K562 (cell line): ENCODE measurements at regions not wholly inside any gene's neighbourhood (a gene's known extent, or its start where the extent isn't known, plus 50 kb on each side); places are given as distances from the start of the nearest gene placed in this dataset.
"Not testable (repeated sequence)": the region's sequence is repeated elsewhere in the genome, so short reads cannot be mapped to it uniquely, and the experiment has no call there.

Experiments
- ATAC-seq: fragments of 200-7000 bp; cut with Tn5 transposase; 3 replicates; pipeline ENCODE4 v1.9.1; 2020; ENCODE audit warnings: moderate library complexity
- BruUV-seq: library from RNA; stranded (reverse); fragments of 400-500 nt; replicated peaks from 2 replicates; lab custom pipeline; 2021; lab: Mats Ljungman, UMichigan
- CTCF ChIA-PET: fragments of 300-600 bp; formaldehyde crosslinking; extraction: SDS; loops from one replicate; lab custom pipeline; 2021; ENCODE audit warnings: low intra/inter-chr PET ratio; lab: Yijun Ruan, JAX
- POLR2A ChIA-PET: fragments of 300-600, 350-650 bp; sonication (Branson Sonifier 250); formaldehyde crosslinking; extraction: SDS; loops from one replicate; lab custom pipeline; 2021; ENCODE audit warnings: antibody characterized with exemption, inconsistent platforms; lab: Yijun Ruan, JAX
- DNase-seq, 4 experiments: peaks; one replicate each; pipeline versions ENCODE4 v3.0.0 to v3.0.0-alpha.2; 2011 to 2018; ENCODE audit warnings: low spot score in 3 of 4, mixed read lengths in 3 of 4; ENCODE audit errors: extremely low read depth in 1 of 4
- FAIRE-seq: peaks from 2 replicates; lab custom pipeline; 2011; peaks lifted over from hg19 to GRCh38; lab: Jason Lieb, UNC
- H2AFZ ChIP-seq: 2 replicates; pipeline ENCODE4 v1.6.0; 2011; ENCODE audit warnings: low read depth, low read length, control low read depth, inconsistent platforms
- H3K27ac ChIP-seq: fragments of 200-600 bp; 3 replicates; pipeline ENCODE4 v1.8.0; 2011; ENCODE audit warnings: low read depth, mild to moderate bottlenecking, control low read depth, inconsistent platforms, low read length, moderate library complexity, mixed read lengths; ENCODE audit errors: extremely low read depth
- H3K27me3 ChIP-seq, 2 experiments: fragments of 300-600 bp in 1 of 2; 2 replicates in 1 of 2; 3 replicates in 1 of 2; pipeline versions ENCODE4 v1.6.0 to v1.8.0; 2011; ENCODE audit warnings: inconsistent platforms in 2 of 2, low read length in 2 of 2, mild to moderate bottlenecking in 1 of 2, mixed read lengths in 1 of 2, moderate library complexity in 1 of 2; ENCODE audit not compliant: control insufficient read depth in 2 of 2, insufficient read depth in 2 of 2
- H3K36me3 ChIP-seq: fragments of 300-600 bp; 3 replicates; pipeline ENCODE4 v1.8.0; 2011; ENCODE audit warnings: mild to moderate bottlenecking, low read length, inconsistent platforms; ENCODE audit not compliant: control insufficient read depth, insufficient read depth
- H3K4me1 ChIP-seq, 2 experiments: fragments of 200-600 bp in 1 of 2; replicated peaks in 1 of 2; 2 replicates in 1 of 2; 3 replicates in 1 of 2; pipeline versions ENCODE4 v1.5.1 to v1.8.0; 2011; ENCODE audit warnings: inconsistent platforms in 2 of 2, low read length in 2 of 2, mild to moderate bottlenecking in 1 of 2, mixed read lengths in 1 of 2, moderate library complexity in 1 of 2; ENCODE audit not compliant: control insufficient read depth in 2 of 2, insufficient read depth in 2 of 2
- H3K4me2 ChIP-seq: 2 replicates; pipeline ENCODE4 v1.6.1; 2011; ENCODE audit warnings: low read length, control low read depth, inconsistent platforms, mixed read lengths; ENCODE audit not compliant: insufficient read depth
- H3K4me3 ChIP-seq: fragments of 200-600 bp; sonication (generic), shearing (Covaris generic); 2 replicates; pipeline ENCODE4 v1.5.1; 2016; ENCODE audit warnings: control low read depth, inconsistent platforms
- H3K79me2 ChIP-seq: fragments of 200-600 bp; 3 replicates; pipeline ENCODE4 v1.8.0; 2011; ENCODE audit warnings: low read length, inconsistent platforms; ENCODE audit not compliant: control insufficient read depth, insufficient read depth
- H3K9ac ChIP-seq, 2 experiments: 2 replicates each; pipeline versions ENCODE4 v1.6.0 to v1.6.1; 2011; ENCODE audit warnings: low read depth in 2 of 2, low read length in 2 of 2, control low read depth in 1 of 2, inconsistent platforms in 1 of 2, mild to moderate bottlenecking in 1 of 2, mixed read lengths in 1 of 2; ENCODE audit not compliant: insufficient read depth in 1 of 2
- H3K9me1 ChIP-seq: one replicate; pipeline ENCODE4 v1.6.0; 2011; ENCODE audit warnings: inconsistent platforms, mild to moderate bottlenecking, low read length, moderate library complexity; ENCODE audit not compliant: control insufficient read depth, insufficient read depth
- H3K9me3 ChIP-seq: replicated peaks from 2 replicates; pipeline ENCODE4 v1.5.1; 2011; ENCODE audit warnings: low read depth, low read length, inconsistent platforms; ENCODE audit not compliant: control insufficient read depth, insufficient read depth
- H4K20me1 ChIP-seq: replicated peaks from 2 replicates; pipeline ENCODE4 v1.6.1; 2011; ENCODE audit warnings: low read length, inconsistent platforms, mixed read lengths; ENCODE audit not compliant: control insufficient read depth, insufficient read depth
- BACH1 ChIP-seq: fragments of 200-800 bp; sonication (Bioruptor generic); IDR thresholded peaks from 2 replicates; pipeline ENCODE4 v1.6.1; 2016; ENCODE audit warnings: missing genetic modification characterization, missing compliant biosample characterization
- CTCF ChIP-seq, 3 experiments: IDR thresholded peaks in 2 of 3; conservative IDR thresholded peaks in 1 of 3; 2 replicates each; pipeline ENCODE4 v1.5.1; 2011 to 2012; ENCODE audit warnings: low read length in 3 of 3, mild to moderate bottlenecking in 3 of 3, control low read depth in 2 of 3, improper control_type of control experiment in 1 of 3, inconsistent platforms in 1 of 3, low read depth in 1 of 3, mixed read lengths in 1 of 3, moderate library complexity in 1 of 3; ENCODE audit not compliant: insufficient read depth in 2 of 3
- PCBP2 ChIP-seq: fragments of 200-400 bp; formaldehyde crosslinking; IDR thresholded peaks from 2 replicates; pipeline ENCODE4 v1.6.1; 2018; ENCODE audit warnings: low read length, low read depth, mild to moderate bottlenecking, moderate library complexity; ENCODE audit not compliant: poor library complexity, severe bottlenecking
- RFX7 ChIP-seq: fragments of 250-450 bp; sonication (Bioruptor Pico); IDR thresholded peaks from 2 replicates; pipeline ENCODE4 v1.5.1; 2021; ENCODE audit warnings: mild to moderate bottlenecking
- XRCC4 ChIP-seq: IDR thresholded peaks from one replicate; pipeline ENCODE4 v1.6.1; 2011; ENCODE audit not compliant: insufficient read depth, insufficient read length; ENCODE audit errors: extremely low read depth
- WGBS: fragments of 100-300 bp; shearing (Covaris generic); methylation state at CpG from one replicate; pipeline ENCODE4 v1.1.6; 2016; ENCODE audit warnings: low coverage, mixed read lengths; ENCODE audit not compliant: insufficient coverage; ENCODE audit errors: missing lambda C conversion rate; 5-methylcytosine and 5-hydroxymethylcytosine counted together
- in situ Hi-C: fragments of 300-500 bp; cut with MboI; formaldehyde crosslinking; loops from 4 replicates; pipeline ENCODE4 v1.15.0; 2018; ENCODE audit warnings: inconsistent platforms, mixed read lengths
- intact Hi-C: fragments of 100-400 bp; cut with micrococcal nuclease; formaldehyde crosslinking; loops from 2 replicates; pipeline ENCODE4 v1.14.2; 2022

DNA sequence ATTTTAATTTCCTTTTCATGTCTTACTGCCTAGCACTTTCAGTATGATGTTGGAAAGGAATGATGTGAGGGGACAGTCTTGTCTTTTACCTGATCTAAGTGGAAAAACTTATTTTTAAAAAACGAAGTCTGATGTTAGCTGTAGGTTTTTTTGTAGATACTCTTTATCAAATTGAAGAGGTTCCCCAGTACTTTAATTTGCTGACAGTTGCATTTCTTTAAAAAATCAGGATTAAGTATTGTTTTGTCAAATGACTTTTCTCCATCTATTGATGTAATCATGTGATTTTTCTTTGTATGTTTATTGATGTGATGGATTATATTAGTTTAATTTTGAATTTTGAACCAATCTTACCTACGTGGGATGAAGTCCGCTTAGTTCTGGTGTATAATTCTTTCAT lies 568.4 kb upstream of the AGA start (continued):
- TF ChIP-seq CTCF (IDR thresholded peaks at IDR 0.05 in 2 of 3, conservative IDR thresholded peaks at IDR 0.05 in 1 of 3; ENCODE audit: insufficient read depth in 2 of 3, low read depth in 1 of 3, low read length in 3 of 3) (no peak), RFX7 (CRISPR knock-in tag) (no peak), PCBP2 (no peak), BACH1 (no peak), XRCC4 (no peak)

DNA sequence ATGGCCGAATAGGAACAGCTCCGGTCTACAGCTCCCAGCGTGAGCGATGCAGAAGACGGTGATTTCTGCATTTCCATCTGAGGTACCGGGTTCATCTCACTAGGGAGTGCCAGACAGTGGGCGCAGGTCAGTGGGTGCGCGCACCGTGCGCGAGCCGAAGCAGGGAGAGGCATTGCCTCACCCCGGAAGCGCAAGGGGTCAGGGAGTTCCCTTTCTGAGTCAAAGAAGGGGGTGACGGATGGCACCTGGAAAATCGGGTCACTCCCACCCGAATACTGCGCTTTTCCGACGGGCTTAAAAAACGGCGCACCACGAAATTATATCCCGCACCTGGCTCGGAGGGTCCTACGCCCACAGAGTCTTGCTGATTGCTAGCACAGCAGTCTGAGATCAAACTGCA lies 572.8 kb upstream of the AGA start:
- H3K27me3 ChIP-seq, H3K4me3 ChIP-seq, H3K79me2 ChIP-seq, H3K9ac ChIP-seq, FAIRE-seq, in situ Hi-C loops, CTCF ChIA-PET, H4K20me1 ChIP-seq, POLR2A ChIA-PET, H3K36me3 ChIP-seq, H2AFZ ChIP-seq, DNase-seq, intact Hi-C loops, H3K9me1 ChIP-seq, H3K4me1 ChIP-seq, BruUV-seq, H3K4me2 ChIP-seq, H3K27ac ChIP-seq, ATAC-seq, H3K9me3 ChIP-seq: not testable (repeated sequence)
- 8% methylated on average over 7 of the region's 27 CpGs for WGBS
